Heart left ventricle (tissue), 16 donors: ENCODE measurements at regions not wholly inside any gene's neighbourhood (a gene's known extent, or its start where the extent isn't known, plus 50 kb on each side); places are given as distances from the start of the nearest gene placed in this dataset.

ENCODE experiments used
- ATAC-seq, 4 donors: fragments of 200-7000 bp; cut with Tn5 transposase; one replicate each; pipeline ENCODE4 v1.9.1; 2020 to 2022; ENCODE audit warnings: moderate library complexity in 4 of 4, mild to moderate bottlenecking in 3 of 4, moderate number of reproducible peaks in 1 of 4
- DNase-seq, 5 donors: peaks; one replicate each; pipeline ENCODE4 v3.0.0-alpha.2; 2020
- H3K27ac ChIP-seq, 12 donors: fragments of 200-600 bp; sonication (generic) in 4 of 12; one replicate each; pipeline versions ENCODE4 v1.5.0 to v1.8.0; 2016 to 2022; ENCODE audit warnings: mild to moderate bottlenecking in 2 of 12
- H3K27me3 ChIP-seq, 9 donors: fragments of 200-600 bp; sonication (generic) in 2 of 9; one replicate each; pipeline versions ENCODE4 v1.5.1 to v1.8.0; 2016 to 2022; ENCODE audit warnings: mild to moderate bottlenecking in 3 of 9
- H3K36me3 ChIP-seq, 9 donors: fragments of 200-600 bp; sonication (generic) in 2 of 9; one replicate each; pipeline versions ENCODE4 v1.5.0 to v1.8.0; 2018 to 2022; ENCODE audit warnings: mild to moderate bottlenecking in 2 of 9
- H3K4me1 ChIP-seq, 12 donors: fragments of 200-600 bp; sonication (generic) in 4 of 12; one replicate each; pipeline versions ENCODE4 v1.5.0 to v1.8.0; 2016 to 2022; ENCODE audit warnings: mild to moderate bottlenecking in 3 of 12
- H3K4me3 ChIP-seq, 12 donors: fragments of 200-600 bp; sonication (generic) in 4 of 12; one replicate each; pipeline versions ENCODE4 v1.5.0 to v1.8.0; 2017 to 2022; ENCODE audit warnings: mild to moderate bottlenecking in 9 of 12, moderate library complexity in 4 of 12
- H3K9me3 ChIP-seq, 12 donors: fragments of 200-600 bp; sonication (generic) in 4 of 12; one replicate each; pipeline versions ENCODE4 v1.5.0 to v1.8.0; 2016 to 2022; ENCODE audit warnings: mild to moderate bottlenecking in 1 of 12
- CTCF ChIP-seq, 12 donors: fragments of 200-600 bp; sonication (generic) in 4 of 12; IDR thresholded peaks; one replicate each; pipeline versions ENCODE4 v1.5.0 to v1.8.0; 2018 to 2022; ENCODE audit warnings: antibody characterized with exemption in 12 of 12, mild to moderate bottlenecking in 5 of 12
- POLR2A ChIP-seq, 2 donors: fragments of 450-650 bp; IDR thresholded peaks; one replicate each; pipeline ENCODE4 v1.6.1; 2017; ENCODE audit warnings: antibody characterized with exemption in 2 of 2, mild to moderate bottlenecking in 2 of 2, moderate library complexity in 2 of 2
- WGBS, 4 donors: extraction: QIAGEN DNeasy Blood & Tissue Kit in 2 of 4; methylation state at CpG; one replicate each; pipeline versions ENCODE4 v1.1.5 to v1.1.7; 2013 to 2018; 5-methylcytosine and 5-hydroxymethylcytosine counted together
- intact Hi-C, 10 donors: fragments of 100-400 bp; cut with DNase I; formaldehyde crosslinking; loops; one replicate each; pipeline versions ENCODE4 v1.11.1 to v1.14.2; 2022
- donor health status: ischemic (EF 13 %, LVEDD 7.1; RV severe dilation, severe dysfunction).
- donor health status: healthy with polysubstance abuse.
- donor health status: DM: no; HTN: yes; CAD: no.
- donor health status: DM: no; HTN: no; CAD: no.
- donor health status: ischemic (EF 25% LVEDD 6.9; RV normal size, moderate dysfunction).
- donor health status: ischemic (EF 25% LVEDD 5.7; RV mildly dilated, moderate dysfunction).
- donor health status: healthy.
- donor health status: DM: yes; HTN: yes; CAD: no.
- donor health status: ischemic (EF 35%, LVEDD 5.7; RV mildly dilated, moderate dysfunction).
- donor health status: nonischemic (EF 11% LVEDD 7.7; RV severe dilation, severe dysfunction).
- donor health status: DM: yes; HTN: yes; CAD: no.
- donor health status: PGD.
- donor health status: ischemic (EF 29% LVEDD 5.4; RV normal size, mild dysfunction).
- donor health status: nonischemic (EF 23%, LVEDD 6.1; RV moderate dilation, normal function).

DNA sequence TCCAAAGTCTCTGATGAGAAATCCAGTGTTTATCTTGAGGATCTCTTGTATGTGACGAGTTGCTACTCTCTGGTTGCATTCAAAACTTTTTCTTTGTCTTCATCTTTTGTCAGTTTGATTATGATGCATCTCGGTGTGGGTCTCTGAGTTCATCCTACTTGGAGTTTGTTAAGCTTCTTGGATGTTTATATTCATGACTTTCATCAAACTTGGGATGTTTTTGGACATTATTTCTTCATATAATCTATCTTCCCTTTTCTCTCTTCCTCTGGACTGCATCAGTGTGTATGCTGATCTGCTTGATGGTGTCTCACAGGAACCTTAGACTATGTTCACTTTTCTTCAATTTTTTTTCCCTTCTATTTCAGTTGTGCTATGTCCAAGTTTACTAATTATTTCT lies 320.4 kb downstream of the TLE3 start:
- Histone ChIP-seq H3K36me3 (no peaks in the 10 kb centered on the region), H3K27me3 (peaks cover 0 to 12% (median 0%) of the 10 kb centered on the region in 9 donors), H3K9me3 (peaks cover 0 to 14% (median 2%) of the 10 kb centered on the region in 12 donors), H3K4me1 (peaks cover 0 to 10% (median 0%) of the 10 kb centered on the region in 12 donors), H3K4me3 (no peak overlapping the region), H3K27ac (no peak overlapping the region)
- intact Hi-C loops: no loop called here
- no peak for ATAC-seq
- TF ChIP-seq POLR2A (IDR thresholded peaks at IDR 0.05): no peak
- no peak for TF ChIP-seq CTCF (IDR thresholded peaks at IDR 0.05)
- DNase-seq: no peak
- 65 to 77% (median 68%) methylated on average over 2 of the region's 2 CpGs for WGBS, 4 donors

DNA sequence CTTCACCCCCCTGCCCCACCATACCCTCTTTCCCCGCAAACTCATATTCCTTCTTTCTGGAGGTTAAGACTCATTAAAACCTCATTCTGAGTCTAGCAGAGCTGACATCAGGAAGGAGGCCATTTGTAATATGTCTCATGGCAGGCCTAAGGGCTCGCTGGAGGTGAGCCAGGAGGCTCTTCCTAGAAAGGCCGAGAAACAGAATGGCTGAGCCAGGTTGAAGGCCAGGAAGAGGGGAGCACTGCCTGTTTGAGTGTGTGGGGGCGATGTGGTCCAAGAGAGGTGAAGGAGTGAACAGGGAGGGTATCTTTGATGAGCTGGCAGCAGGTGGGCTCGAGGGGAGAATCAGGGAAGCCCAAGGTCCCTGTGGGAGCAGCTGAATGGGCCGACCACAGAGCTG lies 317.3 kb downstream of the TLE3 start:
- Histone ChIP-seq H3K27me3 (peaks cover 0 to 33% (median 0%) of the 10 kb centered on the region in 9 donors), H3K27ac (no peak overlapping the region), H3K4me3 (no peak overlapping the region), H3K9me3 (peaks cover 0 to 8% (median 0%) of the 10 kb centered on the region in 12 donors), H3K4me1 (peaks cover 0 to 10% (median 0%) of the 10 kb centered on the region in 12 donors), H3K36me3 (no peaks in the 10 kb centered on the region)
- intact Hi-C loops: no loop called here
- DNase-seq: no peak
- TF ChIP-seq POLR2A (IDR thresholded peaks at IDR 0.05) (no peak), CTCF (IDR thresholded peaks at IDR 0.05) (no peak)
- ATAC-seq: no peak
- 47 to 56% (median 50%) methylated on average over 6 of the region's 6 CpGs for WGBS, 4 donors

GRCh38 chr15:69780981-69781380 lies 316.7 kb downstream of the TLE3 start:
- Histone ChIP-seq H3K4me1 (peaks cover 0 to 10% (median 0%) of the 10 kb centered on the region in 12 donors), H3K27ac (no peak overlapping the region), H3K4me3 (no peak overlapping the region), H3K36me3 (no peaks in the 10 kb centered on the region), H3K9me3 (peaks cover 0 to 8% (median 0%) of the 10 kb centered on the region in 12 donors), H3K27me3 (peaks cover 0 to 35% (median 0%) of the 10 kb centered on the region in 9 donors)
- ATAC-seq (no peak), DNase-seq (no peak)
- intact Hi-C loops: no loop called here
- 46 to 55% (median 50%) methylated on average over 6 of the region's 6 CpGs for WGBS, 4 donors
- TF ChIP-seq CTCF (IDR thresholded peaks at IDR 0.05): no peak
- TF ChIP-seq POLR2A (IDR thresholded peaks at IDR 0.05): no peak

DNA sequence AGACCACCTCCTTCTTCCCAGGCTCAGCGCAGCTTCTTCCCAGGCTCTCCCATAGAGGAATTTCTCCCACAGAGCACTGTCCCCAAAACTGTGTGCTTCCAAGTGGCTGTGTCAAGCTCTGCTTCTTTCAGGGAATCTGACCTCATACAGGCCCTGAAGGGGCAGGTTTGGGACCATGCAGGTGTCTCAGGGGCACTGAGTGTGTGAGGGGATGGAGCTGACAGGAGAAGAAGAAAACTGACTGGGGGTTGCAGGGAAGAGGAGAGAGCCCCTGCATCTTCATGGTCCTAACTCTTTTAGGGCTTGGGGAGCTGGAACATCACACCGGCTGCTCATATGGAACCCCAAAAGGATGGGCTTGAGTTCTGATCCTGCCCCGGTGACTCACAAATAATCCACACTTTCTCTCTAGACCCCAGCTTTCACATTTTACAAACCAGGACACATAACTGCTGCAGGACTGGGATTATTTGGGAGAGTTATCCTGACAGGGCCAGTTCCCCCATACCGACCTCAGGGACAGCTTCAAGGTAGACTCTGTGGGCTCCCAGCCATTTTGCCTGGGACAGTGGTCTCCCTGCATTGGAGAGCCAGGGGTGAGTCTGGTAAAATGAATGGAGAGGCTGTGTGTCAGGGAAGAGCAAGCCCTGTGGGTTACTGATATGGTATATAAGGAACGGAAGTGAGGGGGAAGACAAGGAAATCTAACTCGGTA lies 316.1 kb downstream of the TLE3 start:
- Histone ChIP-seq H3K4me1 (peaks cover 0 to 10% (median 0%) of the 10 kb centered on the region in 12 donors), H3K9me3 (peaks cover 0 to 8% (median 0%) of the 10 kb centered on the region in 12 donors), H3K36me3 (no peaks in the 10 kb centered on the region), H3K4me3 (no peak overlapping the region), H3K27me3 (peaks cover 0 to 35% (median 0%) of the 10 kb centered on the region in 9 donors), H3K27ac (no peak overlapping the region)
- ATAC-seq: no peak
- TF ChIP-seq CTCF (IDR thresholded peaks at IDR 0.05) (no peak), POLR2A (IDR thresholded peaks at IDR 0.05) (no peak)
- no peak for DNase-seq
- 70 to 71% (median 70%) methylated on average over 6 of the region's 6 CpGs for WGBS, 4 donors
- intact Hi-C loops: no loop called here
